GM18517 (cell line): ENCODE measurements at regions not wholly inside any gene's neighbourhood (a gene's known extent, or its start where the extent isn't known, plus 50 kb on each side); places are given as distances from the start of the nearest gene placed in this dataset.
A peak's percentile ranks its signal among the peaks of the same experiment; 100 is the strongest.

Experiments used
- ATAC-seq: cut with Tn5 transposase; IDR thresholded peaks from one replicate; pipeline ENCODE4 v1.9.1; 2021; ENCODE audit warnings: mild to moderate bottlenecking, moderate library complexity; ENCODE audit not compliant: unreplicated experiment

GRCh38 chr3:81291586-81291985, 469.9 kb downstream of the GBE1 start:
- ATAC-seq = no peak

- no peak for ATAC-seq
Measured at GRCh38 chr3:81289676-81290075, 471.8 kb downstream of the GBE1 start.

- no peak for ATAC-seq
Measured at GRCh38 chr3:81279481-81280379, 481.7 kb downstream of the GBE1 start.

GRCh38 chr3:81277853-81278252, 483.6 kb downstream of the GBE1 start:
- ATAC-seq = no peak

- no peak for ATAC-seq
Measured at GRCh38 chr3:81274671-81275070, 486.8 kb downstream of the GBE1 start.

- peak; percentile 97 for ATAC-seq
Measured at GRCh38 chr3:81270603-81271379, 490.7 kb downstream of the GBE1 start.

GRCh38 chr3:81268526-81268925, 492.9 kb downstream of the GBE1 start:
- ATAC-seq = no peak

GRCh38 chr3:81261996-81262395, 499.4 kb downstream of the GBE1 start:
- ATAC-seq = no peak

GRCh38 chr3:81255463-81255862, 506.0 kb downstream of the GBE1 start:
- ATAC-seq = no peak

- ATAC-seq = no peak
Measured at GRCh38 chr3:81251096-81251495, 510.3 kb downstream of the GBE1 start.

GRCh38 chr3:81249540-81250029, 511.9 kb downstream of the GBE1 start:
- peak; percentile 77 for ATAC-seq

- no peak for ATAC-seq
Measured at GRCh38 chr3:81245501-81245900, 515.9 kb downstream of the GBE1 start.

- no peak for ATAC-seq
Measured at GRCh38 chr3:81245043-81245442, 516.4 kb downstream of the GBE1 start.

GRCh38 chr3:81244231-81244630, 517.2 kb downstream of the GBE1 start:
- ATAC-seq = no peak

- peak; percentile 48 for ATAC-seq
Measured at GRCh38 chr3:81242871-81243270, 518.6 kb downstream of the GBE1 start.

GRCh38 chr3:81237181-81237580, 524.3 kb downstream of the GBE1 start:
- ATAC-seq = no peak

GRCh38 chr3:81218023-81218422, 543.4 kb downstream of the GBE1 start:
- ATAC-seq = no peak

GRCh38 chr3:81217101-81217500, 544.3 kb downstream of the GBE1 start:
- ATAC-seq = no peak

- ATAC-seq = no peak
Measured at GRCh38 chr3:81216192-81216591, 545.3 kb downstream of the GBE1 start.

GRCh38 chr3:81214631-81215030, 546.8 kb downstream of the GBE1 start:
- no peak for ATAC-seq

- no peak for ATAC-seq
Measured at GRCh38 chr3:81199587-81199986, 561.9 kb downstream of the GBE1 start.

GRCh38 chr3:81198756-81199155, 562.7 kb downstream of the GBE1 start:
- ATAC-seq = no peak
